ENCODE measurements at regions not wholly inside any gene's neighbourhood (a gene's known extent, or its start where the extent isn't known, plus 50 kb on each side); places are given as distances from the start of the nearest gene placed in this dataset.

DNA sequence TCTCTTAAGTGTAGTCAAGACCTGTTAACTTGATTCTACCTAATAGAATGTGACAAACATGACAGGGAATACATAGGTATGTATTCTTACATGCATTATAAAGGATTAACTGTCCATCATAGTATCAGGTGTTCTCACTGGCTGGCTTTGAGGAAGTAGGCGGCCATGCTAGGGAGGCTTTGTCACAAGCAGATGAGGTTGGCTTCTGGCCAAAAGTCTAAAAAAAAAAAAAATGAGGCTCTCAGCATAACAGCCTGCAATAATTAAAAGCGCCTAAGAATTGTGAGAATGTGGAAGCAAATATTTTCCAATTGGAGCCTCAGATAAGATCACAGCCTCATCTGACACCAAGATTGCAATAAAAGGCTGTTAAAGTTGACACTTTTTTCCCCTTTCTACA is 1256.8 kb upstream of the SORCS1 start:
- TF ChIP-seq CHD2 (IDR thresholded peaks at IDR 0.05; ENCODE audit: low read length), result no peak
- no peak for TF ChIP-seq CEBPB (IDR thresholded peaks at IDR 0.05; ENCODE audit: low read depth, low read length)
- no peak for TF ChIP-seq EP300 (IDR thresholded peaks at IDR 0.05; ENCODE audit: borderline replicate concordance in 1 of 2, low read depth in 2 of 2, low read length in 2 of 2)
- no peak for TF ChIP-seq ZNF274 (IDR thresholded peaks at IDR 0.05; ENCODE audit: borderline replicate concordance, extremely low read depth, low read length)
- TF ChIP-seq JUN (IDR thresholded peaks at IDR 0.05; ENCODE audit: low read depth, low read length), result no peak
- TF ChIP-seq, protein P1, sequence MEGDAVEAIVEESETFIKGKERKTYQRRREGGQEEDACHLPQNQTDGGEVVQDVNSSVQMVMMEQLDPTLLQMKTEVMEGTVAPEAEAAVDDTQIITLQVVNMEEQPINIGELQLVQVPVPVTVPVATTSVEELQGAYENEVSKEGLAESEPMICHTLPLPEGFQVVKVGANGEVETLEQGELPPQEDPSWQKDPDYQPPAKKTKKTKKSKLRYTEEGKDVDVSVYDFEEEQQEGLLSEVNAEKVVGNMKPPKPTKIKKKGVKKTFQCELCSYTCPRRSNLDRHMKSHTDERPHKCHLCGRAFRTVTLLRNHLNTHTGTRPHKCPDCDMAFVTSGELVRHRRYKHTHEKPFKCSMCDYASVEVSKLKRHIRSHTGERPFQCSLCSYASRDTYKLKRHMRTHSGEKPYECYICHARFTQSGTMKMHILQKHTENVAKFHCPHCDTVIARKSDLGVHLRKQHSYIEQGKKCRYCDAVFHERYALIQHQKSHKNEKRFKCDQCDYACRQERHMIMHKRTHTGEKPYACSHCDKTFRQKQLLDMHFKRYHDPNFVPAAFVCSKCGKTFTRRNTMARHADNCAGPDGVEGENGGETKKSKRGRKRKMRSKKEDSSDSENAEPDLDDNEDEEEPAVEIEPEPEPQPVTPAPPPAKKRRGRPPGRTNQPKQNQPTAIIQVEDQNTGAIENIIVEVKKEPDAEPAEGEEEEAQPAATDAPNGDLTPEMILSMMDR (IDR thresholded peaks at IDR 0.05; ENCODE audit: control extremely low read depth in 1 of 3, insufficient read depth in 1 of 3, low read depth in 1 of 3, low read length in 3 of 3), result no peak
- no peak for TF ChIP-seq EZH2 (IDR thresholded peaks at IDR 0.05; ENCODE audit: low read depth, low read length, severe bottlenecking)
- TF ChIP-seq SP4 (IDR thresholded peaks at IDR 0.05; ENCODE audit: low read length), result no peak
- no peak for TF ChIP-seq GTF2F1 (IDR thresholded peaks at IDR 0.05; ENCODE audit: borderline replicate concordance, low read depth, low read length)
- no peak for TF ChIP-seq FOSL1 (IDR thresholded peaks at IDR 0.05; ENCODE audit: insufficient read depth, low read depth, low read length)
